IMR-90 (cell line): ENCODE measurements at regions not wholly inside any gene's neighbourhood (a gene's known extent, or its start where the extent isn't known, plus 50 kb on each side); places are given as distances from the start of the nearest gene placed in this dataset.

ENCODE experiments used
- ATAC-seq: fragments of 200-7000 bp; cut with Tn5 transposase; 2 replicates; pipeline ENCODE4 v1.9.1; 2020; ENCODE audit warnings: low read depth, mild to moderate bottlenecking, moderate library complexity
- BruUV-seq: library from RNA; stranded (reverse); fragments of 400-500 nt; replicated peaks from 2 replicates; lab custom pipeline; 2021; lab: Mats Ljungman, UMichigan
- CTCF ChIA-PET: fragments of 300-600 bp; formaldehyde crosslinking; extraction: SDS; loops from one replicate; lab custom pipeline; 2021; ENCODE audit warnings: antibody characterized with exemption; lab: Yijun Ruan, JAX
- POLR2A ChIA-PET: fragments of 300-600 bp; sonication (Branson Sonifier 250); formaldehyde crosslinking; loops from one replicate; lab custom pipeline; 2022; ENCODE audit warnings: antibody characterized with exemption; ENCODE audit not compliant: unreplicated experiment; lab: Charles Lee
- DNase-seq: peaks from one replicate; pipeline ENCODE4 v3.0.0; 2013
- H2AFZ ChIP-seq: replicated peaks from 2 replicates; pipeline ENCODE3; 2013; ENCODE audit warnings: low read length, mild to moderate bottlenecking; ENCODE audit not compliant: poor library complexity
- H2AK5ac ChIP-seq: 2 replicates; pipeline ENCODE4 v1.6.1; 2013; ENCODE audit warnings: low read depth, low read length, inconsistent platforms
- H2AK9ac ChIP-seq: replicated peaks from 2 replicates; pipeline ENCODE3; 2013; ENCODE audit warnings: mild to moderate bottlenecking, low read depth, low read length, moderate library complexity; ENCODE audit not compliant: poor library complexity
- H2BK120ac ChIP-seq: 2 replicates; pipeline ENCODE4 v1.6.1; 2013; ENCODE audit warnings: low read depth, low read length, inconsistent platforms
- H2BK15ac ChIP-seq: 3 replicates; pipeline ENCODE4 v1.6.1; 2013; ENCODE audit warnings: low read depth, low read length, inconsistent platforms
- H2BK20ac ChIP-seq: 2 replicates; pipeline ENCODE4 v1.6.1; 2013; ENCODE audit warnings: low read depth, mild to moderate bottlenecking, inconsistent platforms, low read length, moderate library complexity
- H2BK5ac ChIP-seq: 2 replicates; pipeline ENCODE4 v1.6.1; 2013; ENCODE audit warnings: mild to moderate bottlenecking, low read depth, low read length, inconsistent platforms; ENCODE audit not compliant: poor library complexity, severe bottlenecking
- H3K14ac ChIP-seq: replicated peaks from 2 replicates; pipeline ENCODE4 v1.6.1; 2013; ENCODE audit warnings: low read depth, low read length, inconsistent platforms
- H3K18ac ChIP-seq: 2 replicates; pipeline ENCODE4 v1.6.1; 2013; ENCODE audit warnings: low read depth, low read length, control low read depth
- H3K23ac ChIP-seq: 2 replicates; pipeline ENCODE4 v1.6.1; 2013; ENCODE audit warnings: low read depth, low read length, inconsistent platforms
- H3K27ac ChIP-seq: 2 replicates; pipeline ENCODE4 v1.5.1; 2013; ENCODE audit warnings: mild to moderate bottlenecking, control low read depth, low read length; ENCODE audit not compliant: insufficient read depth
- H3K27me3 ChIP-seq: 2 replicates; pipeline ENCODE4 v1.6.1; 2013; ENCODE audit warnings: low read length; ENCODE audit not compliant: control insufficient read depth, insufficient read depth
- H3K36me3 ChIP-seq: 2 replicates; pipeline ENCODE4 v1.6.1; 2013; ENCODE audit warnings: low read length, mixed read lengths; ENCODE audit not compliant: control insufficient read depth, insufficient read depth
- H3K4ac ChIP-seq: 2 replicates; pipeline ENCODE4 v1.6.1; 2013; ENCODE audit warnings: low read depth, low read length, inconsistent platforms
- H3K4me1 ChIP-seq: 2 replicates; pipeline ENCODE4 v1.6.1; 2013; ENCODE audit warnings: low read length, mixed read lengths; ENCODE audit not compliant: control insufficient read depth, insufficient read depth
- H3K4me2 ChIP-seq: 2 replicates; pipeline ENCODE4 v1.6.1; 2013; ENCODE audit warnings: low read depth, mild to moderate bottlenecking, control low read depth, low read length, moderate library complexity
- H3K4me3 ChIP-seq: 2 replicates; pipeline ENCODE4 v1.5.1; 2013; ENCODE audit warnings: low read depth, mild to moderate bottlenecking, control low read depth, low read length, moderate library complexity; ENCODE audit not compliant: insufficient read depth
- H3K56ac ChIP-seq: 2 replicates; pipeline ENCODE4 v1.6.1; 2013; ENCODE audit warnings: low read length, inconsistent platforms; ENCODE audit not compliant: insufficient read depth; ENCODE audit errors: extremely low read depth
- H3K79me1 ChIP-seq, 2 experiments: 2 replicates each; pipeline ENCODE4 v1.6.1; 2013; ENCODE audit warnings: low read length in 2 of 2, inconsistent platforms in 1 of 2, low read depth in 1 of 2
- H3K9ac ChIP-seq: 2 replicates; pipeline ENCODE4 v1.6.1; 2013; ENCODE audit warnings: low read depth, low read length, control low read depth
- H3K9me1 ChIP-seq: 2 replicates; pipeline ENCODE4 v1.6.1; 2013; ENCODE audit warnings: low read length, inconsistent platforms; ENCODE audit not compliant: insufficient read depth
- H3K9me3 ChIP-seq: 2 replicates; pipeline ENCODE4 v1.6.1; 2013; ENCODE audit warnings: low read length; ENCODE audit not compliant: control insufficient read depth, insufficient read depth
- H4K20me1 ChIP-seq: 2 replicates; pipeline ENCODE4 v1.6.1; 2013; ENCODE audit warnings: low read length, inconsistent platforms; ENCODE audit not compliant: insufficient read depth
- H4K5ac ChIP-seq: 2 replicates; pipeline ENCODE4 v1.6.1; 2013; ENCODE audit warnings: mild to moderate bottlenecking, low read depth, low read length, control low read depth
- H4K8ac ChIP-seq, 2 experiments: 2 replicates each; pipeline ENCODE4 v1.6.1; 2013; ENCODE audit warnings: low read depth in 2 of 2, low read length in 2 of 2, control low read depth in 1 of 2, inconsistent platforms in 1 of 2
- H4K91ac ChIP-seq: 2 replicates; pipeline ENCODE4 v1.6.1; 2013; ENCODE audit warnings: low read depth, low read length, inconsistent platforms; ENCODE audit not compliant: insufficient read depth
- BHLHE40 ChIP-seq: fragments of 150-350 bp; IDR thresholded peaks from 2 replicates; pipeline ENCODE4 v1.6.1; 2016; ENCODE audit warnings: mild to moderate bottlenecking, low read depth, low read length
- CEBPB ChIP-seq: IDR thresholded peaks from 2 replicates; pipeline ENCODE4 v1.6.1; 2012; ENCODE audit warnings: low read depth, low read length, improper control_type of control experiment
- CHD1 ChIP-seq: IDR thresholded peaks from 2 replicates; pipeline ENCODE4 v1.6.1; 2012; ENCODE audit warnings: low read depth, low read length, improper control_type of control experiment
- FOS ChIP-seq: fragments of 150-350 bp; IDR thresholded peaks from 2 replicates; pipeline ENCODE4 v1.6.1; 2016; ENCODE audit warnings: low read depth, low read length
- MAFK ChIP-seq: IDR thresholded peaks from 2 replicates; pipeline ENCODE4 v1.6.1; 2012; ENCODE audit warnings: low read depth, low read length, improper control_type of control experiment
- MAZ ChIP-seq: IDR thresholded peaks from 2 replicates; pipeline ENCODE4 v1.6.1; 2012; ENCODE audit warnings: low read depth, mild to moderate bottlenecking, low read length, improper control_type of control experiment, moderate library complexity, borderline replicate concordance
- MXI1 ChIP-seq: IDR thresholded peaks from 2 replicates; pipeline ENCODE4 v1.6.1; 2012; ENCODE audit warnings: low read depth, mild to moderate bottlenecking, low read length, moderate library complexity, borderline replicate concordance
- NFE2L2 ChIP-seq: fragments of 150-350 bp; IDR thresholded peaks from 2 replicates; pipeline ENCODE4 v1.6.1; 2016; ENCODE audit warnings: low read depth, mild to moderate bottlenecking, low read length
- POLR2A ChIP-seq: IDR thresholded peaks from 2 replicates; pipeline ENCODE4 v1.6.1; 2012; ENCODE audit warnings: mild to moderate bottlenecking, low read depth, low read length
- RAD21 ChIP-seq: IDR thresholded peaks from 2 replicates; pipeline ENCODE4 v1.6.1; 2012; ENCODE audit warnings: low read length, improper control_type of control experiment
- RCOR1 ChIP-seq: IDR thresholded peaks from 2 replicates; pipeline ENCODE4 v1.6.1; 2012; ENCODE audit warnings: mild to moderate bottlenecking, low read length, improper control_type of control experiment; ENCODE audit not compliant: insufficient replicate concordance
- RFX5 ChIP-seq: IDR thresholded peaks from 2 replicates; pipeline ENCODE4 v1.8.0; 2012; ENCODE audit warnings: low read depth, mild to moderate bottlenecking, low read length, moderate library complexity
- SMC3 ChIP-seq: fragments of 150-350 bp; IDR thresholded peaks from 2 replicates; pipeline ENCODE4 v1.6.1; 2016; ENCODE audit warnings: low read depth, mild to moderate bottlenecking, antibody characterized with exemption, low read length, moderate library complexity
- WGBS, 2 experiments: methylation state at CpG; one replicate each; pipeline versions ENCODE4 v1.1.5 to v1.1.7; 2013; ENCODE audit warnings: missing lambda C conversion rate in 2 of 2; ENCODE audit not compliant: insufficient read length in 1 of 2; ENCODE audit errors: extremely low coverage in 2 of 2; 5-methylcytosine and 5-hydroxymethylcytosine counted together
- dilution Hi-C: fragments of 300-500 bp; cut with HindIII; formaldehyde crosslinking; loops from one replicate; pipeline ENCODE4 v1.14.3; 2018; ENCODE audit warnings: low sequenced_read_pairs; ENCODE audit not compliant: unreplicated experiment
- in situ Hi-C: fragments of 300-500 bp; cut with MboI; formaldehyde crosslinking; loops from 3 replicates; pipeline ENCODE4 v1.14.3; 2019; ENCODE audit warnings: low sequenced_read_pairs, inconsistent platforms, mixed read lengths
- intact Hi-C: fragments of 100-400 bp; cut with micrococcal nuclease; formaldehyde crosslinking; loops from 2 replicates; pipeline ENCODE4 v1.10.0; 2022
- TF ChIP-seq, protein P1 (sequence below): conservative IDR thresholded peaks from 2 replicates; pipeline ENCODE4 v1.5.1; 2012; ENCODE audit warnings: mild to moderate bottlenecking, low read depth, low read length, improper control_type of control experiment
- TF ChIP-seq, protein P2 (sequence below): fragments of 150-350 bp; IDR thresholded peaks from 2 replicates; pipeline ENCODE4 v1.6.1; 2017; ENCODE audit warnings: mild to moderate bottlenecking, antibody characterized with exemption, low read length, low read depth
- TF ChIP-seq, protein P3 (sequence below): fragments of 150-350 bp; IDR thresholded peaks from 2 replicates; pipeline ENCODE4 v1.6.1; 2016; ENCODE audit warnings: low read depth, mild to moderate bottlenecking, low read length, moderate library complexity, borderline replicate concordance

DNA sequence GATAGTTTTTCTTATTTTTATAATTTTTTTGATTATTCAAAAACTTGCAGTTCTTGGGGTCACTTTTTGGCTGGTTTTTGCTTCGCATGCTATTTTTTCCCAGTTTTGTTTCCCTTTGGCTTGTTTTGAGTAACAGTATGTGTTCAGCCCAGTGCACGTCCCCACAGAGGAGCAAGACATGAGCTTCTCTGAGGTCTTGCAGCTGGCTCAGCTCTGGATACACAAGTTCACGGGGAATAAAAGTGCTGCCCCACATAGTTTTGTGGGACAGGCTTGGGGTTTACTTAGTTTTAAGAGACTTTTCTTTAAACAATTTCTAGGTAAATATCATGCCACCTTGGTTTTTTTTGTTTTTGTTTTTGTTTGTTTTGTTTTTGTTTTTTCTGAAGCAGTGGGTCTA, 297.8 kb upstream of the IRX1 start:
- H2BK5ac ChIP-seq: no peak overlapping the region
- no peak overlapping the region for H4K8ac ChIP-seq
- H2AFZ ChIP-seq: no peak overlapping the region
- in situ Hi-C loops (no loop called here), intact Hi-C loops (no loop called here), dilution Hi-C loops (no loop called here)
- ATAC-seq (no peak), DNase-seq (no peak)
- no peak overlapping the region for H3K56ac ChIP-seq
- no peak overlapping the region for H2AK5ac ChIP-seq
- BruUV-seq: no TSS peak
- no peak overlapping the region for H3K4me3 ChIP-seq
- H2BK15ac ChIP-seq: no peak overlapping the region
- H3K4ac ChIP-seq: no peak overlapping the region
- H4K91ac ChIP-seq: no peak overlapping the region
- ChIA-PET POLR2A (no interaction called here), CTCF (no interaction called here)
- no peaks in the 10 kb centered on the region for H3K79me1 ChIP-seq
- no peak overlapping the region for H3K9ac ChIP-seq
- no peaks in the 10 kb centered on the region for H3K9me1 ChIP-seq
- no peaks in the 10 kb centered on the region for H3K36me3 ChIP-seq
- no peak overlapping the region for H3K18ac ChIP-seq
- no peak overlapping the region for H2BK120ac ChIP-seq
- no peak overlapping the region for H2AK9ac ChIP-seq
- H3K27ac ChIP-seq: no peak overlapping the region
- no CpG with 5 or more reads among the region's 3 CpGs for WGBS, 2 experiments
- H3K27me3 ChIP-seq: no peaks in the 10 kb centered on the region
- no peak overlapping the region for H2BK20ac ChIP-seq
- no peak overlapping the region for H3K23ac ChIP-seq
- H3K14ac ChIP-seq: no peak overlapping the region
- TF ChIP-seq, protein P1, sequence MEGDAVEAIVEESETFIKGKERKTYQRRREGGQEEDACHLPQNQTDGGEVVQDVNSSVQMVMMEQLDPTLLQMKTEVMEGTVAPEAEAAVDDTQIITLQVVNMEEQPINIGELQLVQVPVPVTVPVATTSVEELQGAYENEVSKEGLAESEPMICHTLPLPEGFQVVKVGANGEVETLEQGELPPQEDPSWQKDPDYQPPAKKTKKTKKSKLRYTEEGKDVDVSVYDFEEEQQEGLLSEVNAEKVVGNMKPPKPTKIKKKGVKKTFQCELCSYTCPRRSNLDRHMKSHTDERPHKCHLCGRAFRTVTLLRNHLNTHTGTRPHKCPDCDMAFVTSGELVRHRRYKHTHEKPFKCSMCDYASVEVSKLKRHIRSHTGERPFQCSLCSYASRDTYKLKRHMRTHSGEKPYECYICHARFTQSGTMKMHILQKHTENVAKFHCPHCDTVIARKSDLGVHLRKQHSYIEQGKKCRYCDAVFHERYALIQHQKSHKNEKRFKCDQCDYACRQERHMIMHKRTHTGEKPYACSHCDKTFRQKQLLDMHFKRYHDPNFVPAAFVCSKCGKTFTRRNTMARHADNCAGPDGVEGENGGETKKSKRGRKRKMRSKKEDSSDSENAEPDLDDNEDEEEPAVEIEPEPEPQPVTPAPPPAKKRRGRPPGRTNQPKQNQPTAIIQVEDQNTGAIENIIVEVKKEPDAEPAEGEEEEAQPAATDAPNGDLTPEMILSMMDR: no peak
- TF ChIP-seq CEBPB: no peak
- no peak for TF ChIP-seq BHLHE40
- TF ChIP-seq NFE2L2: no peak
- TF ChIP-seq, protein P2, sequence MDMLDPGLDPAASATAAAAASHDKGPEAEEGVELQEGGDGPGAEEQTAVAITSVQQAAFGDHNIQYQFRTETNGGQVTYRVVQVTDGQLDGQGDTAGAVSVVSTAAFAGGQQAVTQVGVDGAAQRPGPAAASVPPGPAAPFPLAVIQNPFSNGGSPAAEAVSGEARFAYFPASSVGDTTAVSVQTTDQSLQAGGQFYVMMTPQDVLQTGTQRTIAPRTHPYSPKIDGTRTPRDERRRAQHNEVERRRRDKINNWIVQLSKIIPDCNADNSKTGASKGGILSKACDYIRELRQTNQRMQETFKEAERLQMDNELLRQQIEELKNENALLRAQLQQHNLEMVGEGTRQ: no peak
- no peak for TF ChIP-seq FOS
- no peak for TF ChIP-seq MXI1
- no peak for TF ChIP-seq MAFK
- TF ChIP-seq RFX5: no peak
- TF ChIP-seq RAD21: no peak
- no peak for TF ChIP-seq MAZ
- TF ChIP-seq, protein P3, sequence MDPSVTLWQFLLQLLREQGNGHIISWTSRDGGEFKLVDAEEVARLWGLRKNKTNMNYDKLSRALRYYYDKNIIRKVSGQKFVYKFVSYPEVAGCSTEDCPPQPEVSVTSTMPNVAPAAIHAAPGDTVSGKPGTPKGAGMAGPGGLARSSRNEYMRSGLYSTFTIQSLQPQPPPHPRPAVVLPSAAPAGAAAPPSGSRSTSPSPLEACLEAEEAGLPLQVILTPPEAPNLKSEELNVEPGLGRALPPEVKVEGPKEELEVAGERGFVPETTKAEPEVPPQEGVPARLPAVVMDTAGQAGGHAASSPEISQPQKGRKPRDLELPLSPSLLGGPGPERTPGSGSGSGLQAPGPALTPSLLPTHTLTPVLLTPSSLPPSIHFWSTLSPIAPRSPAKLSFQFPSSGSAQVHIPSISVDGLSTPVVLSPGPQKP: no peak
- no peak for TF ChIP-seq POLR2A
- TF ChIP-seq SMC3: no peak
- no peak for TF ChIP-seq RCOR1
- TF ChIP-seq CHD1: no peak
- peaks cover 17% of the 10 kb centered on the region for H3K9me3 ChIP-seq
- no peak overlapping the region for H4K5ac ChIP-seq
- no peaks in the 10 kb centered on the region for H4K20me1 ChIP-seq
- no peak overlapping the region for H3K4me2 ChIP-seq
- H3K4me1 ChIP-seq: no peaks in the 10 kb centered on the region
